OCI-LY7 (cell line): ENCODE measurements at regions not wholly inside any gene's neighbourhood (a gene's known extent, or its start where the extent isn't known, plus 50 kb on each side); places are given as distances from the start of the nearest gene placed in this dataset.

Experiments used
- BruUV-seq: library from RNA; stranded (reverse); fragments of 400-500 nt; replicated peaks from 2 replicates; lab custom pipeline; 2021; lab: Mats Ljungman, UMichigan
- CTCF ChIA-PET: fragments of 300-600 bp; sonication (Branson Sonifier 250); formaldehyde crosslinking; loops from one replicate; lab custom pipeline; 2022; ENCODE audit warnings: antibody characterized with exemption; ENCODE audit not compliant: unreplicated experiment; lab: Charles Lee
- POLR2A ChIA-PET: fragments of 300-600 bp; sonication (Branson Sonifier 250); formaldehyde crosslinking; loops from one replicate; lab custom pipeline; 2022; ENCODE audit warnings: antibody characterized with exemption; lab: Charles Lee
- DNase-seq: peaks from one replicate; pipeline ENCODE4 v3.0.0-alpha.2; 2015; ENCODE audit warnings: low spot score
- H2AFZ ChIP-seq: fragments of 200-600 bp; sonication (generic), shearing (Covaris generic); 2 replicates; pipeline ENCODE4 v1.6.1; 2014; ENCODE audit warnings: mild to moderate bottlenecking, antibody characterized with exemption, low read length, moderate library complexity
- H3K27ac ChIP-seq: fragments of 200-600 bp; sonication (generic); 2 replicates; pipeline ENCODE4 v1.5.1; 2014; ENCODE audit warnings: mixed run types, low read depth, mild to moderate bottlenecking, moderate library complexity, low read length, inconsistent platforms; ENCODE audit not compliant: poor library complexity, severe bottlenecking
- H3K36me3 ChIP-seq: fragments of 200-600 bp; sonication (generic); 2 replicates; pipeline ENCODE4 v1.6.1; 2014; ENCODE audit warnings: mild to moderate bottlenecking, antibody characterized with exemption, low read length, moderate library complexity, mixed read lengths; ENCODE audit not compliant: insufficient read depth
- H3K4me1 ChIP-seq: fragments of 200-600 bp; sonication (generic); 2 replicates; pipeline ENCODE4 v1.5.1; 2014; ENCODE audit warnings: mild to moderate bottlenecking, low read length; ENCODE audit not compliant: insufficient read depth, poor library complexity, severe bottlenecking
- H3K4me2 ChIP-seq: fragments of 200-600 bp; sonication (generic); 2 replicates; pipeline ENCODE4 v1.6.1; 2014; ENCODE audit warnings: mild to moderate bottlenecking, low read length
- H3K4me3 ChIP-seq: fragments of 200-600 bp; sonication (generic); 2 replicates; pipeline ENCODE4 v1.5.1; 2014; ENCODE audit warnings: mild to moderate bottlenecking, low read depth, low read length; ENCODE audit not compliant: poor library complexity, severe bottlenecking
- H3K79me2 ChIP-seq: fragments of 200-600 bp; sonication (generic); 2 replicates; pipeline ENCODE4 v1.6.1; 2016; ENCODE audit warnings: low read depth, mild to moderate bottlenecking, low read length, moderate library complexity, mixed read lengths; ENCODE audit not compliant: insufficient read depth
- H3K9me2 ChIP-seq: fragments of 200-600 bp; sonication (generic); 2 replicates; pipeline ENCODE4 v1.6.1; 2016; ENCODE audit warnings: mild to moderate bottlenecking, low read length, mixed read lengths; ENCODE audit not compliant: insufficient read depth
- H3K9me3 ChIP-seq: fragments of 200-600 bp; sonication (generic); 2 replicates; pipeline ENCODE4 v1.6.1; 2014; ENCODE audit warnings: mild to moderate bottlenecking, mixed run types, low read length, mixed read lengths
- H4K20me1 ChIP-seq: fragments of 200-600 bp; sonication (generic); 2 replicates; pipeline ENCODE4 v1.6.1; 2014; ENCODE audit warnings: mild to moderate bottlenecking, antibody characterized with exemption, low read length, moderate library complexity, mixed read lengths; ENCODE audit not compliant: insufficient read depth
- EZH2phosphoT487 ChIP-seq: fragments of 200-600 bp; sonication (generic); IDR thresholded peaks from 2 replicates; pipeline ENCODE4 v1.6.1; 2018; ENCODE audit warnings: low read depth, borderline replicate concordance, mild to moderate bottlenecking, mixed run types, antibody characterized with exemption, low read length, moderate library complexity, mixed read lengths
- intact Hi-C: fragments of 100-400 bp; cut with micrococcal nuclease; formaldehyde crosslinking; loops from one replicate; pipeline ENCODE4 v1.10.0; 2022; ENCODE audit not compliant: unreplicated experiment
- TF ChIP-seq, protein P1 (sequence below): fragments of 200-600 bp; sonication (generic); conservative IDR thresholded peaks from 2 replicates; pipeline ENCODE4 v1.5.1; 2014; ENCODE audit warnings: mild to moderate bottlenecking, antibody characterized with exemption, low read length, moderate library complexity, mixed read lengths

DNA sequence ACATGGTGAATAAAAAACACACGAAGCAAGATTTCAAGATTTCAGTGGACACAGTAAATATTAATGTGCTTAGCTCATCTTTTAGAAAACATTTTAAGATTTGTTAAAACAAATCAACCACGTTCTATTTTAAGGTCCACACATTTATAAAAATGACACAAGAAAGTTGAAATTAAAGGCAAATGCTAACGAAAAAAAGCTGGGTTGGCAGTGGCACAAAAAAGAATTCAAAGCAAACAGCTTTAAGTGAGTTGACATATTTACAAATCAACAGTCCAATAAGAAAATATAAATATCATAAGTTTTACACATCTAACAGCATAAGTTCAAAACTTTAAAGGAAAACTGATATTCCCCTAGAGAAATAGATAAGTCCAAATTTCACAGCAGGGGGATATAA, 430.4 kb upstream of the CCDC54 start:
- ChIA-PET POLR2A (interaction anchor here (0.6 to 0.8 kb wide), 2 partner anchors 42 to 1431 kb away, joined by 3 read pairs; no protein-coding TSS in a partner anchor), CTCF (no interaction called here)
- Histone ChIP-seq H3K36me3 (no peaks in the 10 kb centered on the region), H2AFZ (no peak overlapping the region), H3K4me3 (no peak overlapping the region), H3K4me1 (no peaks in the 10 kb centered on the region), H3K4me2 (no peak overlapping the region), H4K20me1 (no peaks in the 10 kb centered on the region), H3K9me2 (no peaks in the 10 kb centered on the region), H3K9me3 (no peaks in the 10 kb centered on the region), H3K27ac (no peak overlapping the region), H3K79me2 (no peaks in the 10 kb centered on the region)
- TF ChIP-seq, protein P1, sequence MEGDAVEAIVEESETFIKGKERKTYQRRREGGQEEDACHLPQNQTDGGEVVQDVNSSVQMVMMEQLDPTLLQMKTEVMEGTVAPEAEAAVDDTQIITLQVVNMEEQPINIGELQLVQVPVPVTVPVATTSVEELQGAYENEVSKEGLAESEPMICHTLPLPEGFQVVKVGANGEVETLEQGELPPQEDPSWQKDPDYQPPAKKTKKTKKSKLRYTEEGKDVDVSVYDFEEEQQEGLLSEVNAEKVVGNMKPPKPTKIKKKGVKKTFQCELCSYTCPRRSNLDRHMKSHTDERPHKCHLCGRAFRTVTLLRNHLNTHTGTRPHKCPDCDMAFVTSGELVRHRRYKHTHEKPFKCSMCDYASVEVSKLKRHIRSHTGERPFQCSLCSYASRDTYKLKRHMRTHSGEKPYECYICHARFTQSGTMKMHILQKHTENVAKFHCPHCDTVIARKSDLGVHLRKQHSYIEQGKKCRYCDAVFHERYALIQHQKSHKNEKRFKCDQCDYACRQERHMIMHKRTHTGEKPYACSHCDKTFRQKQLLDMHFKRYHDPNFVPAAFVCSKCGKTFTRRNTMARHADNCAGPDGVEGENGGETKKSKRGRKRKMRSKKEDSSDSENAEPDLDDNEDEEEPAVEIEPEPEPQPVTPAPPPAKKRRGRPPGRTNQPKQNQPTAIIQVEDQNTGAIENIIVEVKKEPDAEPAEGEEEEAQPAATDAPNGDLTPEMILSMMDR: no peak
- no peak for TF ChIP-seq EZH2phosphoT487
- no peak for DNase-seq
- intact Hi-C loops: no loop called here
- BruUV-seq: no TSS peak

DNA sequence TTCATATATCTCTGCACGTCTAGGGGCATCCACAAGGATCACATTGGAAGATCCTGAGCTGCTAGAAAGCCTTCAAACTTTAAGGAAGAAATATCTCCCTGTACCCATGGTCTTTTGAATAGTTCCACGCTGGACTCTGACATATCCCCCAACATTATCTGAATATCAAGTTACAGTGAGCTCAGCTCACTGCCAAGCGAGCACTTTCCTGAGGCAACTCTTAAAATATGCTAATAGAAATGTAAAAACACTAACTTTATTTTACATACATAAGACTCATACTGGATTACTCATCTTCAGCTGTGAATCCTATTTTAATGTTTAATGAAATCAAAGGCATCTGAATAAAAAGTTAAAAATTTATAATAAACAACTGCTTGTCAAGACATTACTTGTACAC, 420.2 kb upstream of the CCDC54 start:
- Histone ChIP-seq H3K4me1 (no peaks in the 10 kb centered on the region), H3K4me3 (no peak overlapping the region), H4K20me1 (no peaks in the 10 kb centered on the region), H3K27ac (no peak overlapping the region), H3K36me3 (no peaks in the 10 kb centered on the region), H3K79me2 (no peaks in the 10 kb centered on the region), H3K4me2 (no peak overlapping the region), H3K9me3 (no peaks in the 10 kb centered on the region), H3K9me2 (no peaks in the 10 kb centered on the region), H2AFZ (no peak overlapping the region)
- DNase-seq: no peak
- no peak for TF ChIP-seq EZH2phosphoT487
- TF ChIP-seq, protein P1: no peak
- ChIA-PET POLR2A (interaction anchor here (0.7 to 1.0 kb wide), 2 partner anchors 150 to 1208 kb away, joined by 3 read pairs; no protein-coding TSS in a partner anchor), CTCF (no interaction called here)
- BruUV-seq: no TSS peak
- intact Hi-C loops: no loop called here

DNA sequence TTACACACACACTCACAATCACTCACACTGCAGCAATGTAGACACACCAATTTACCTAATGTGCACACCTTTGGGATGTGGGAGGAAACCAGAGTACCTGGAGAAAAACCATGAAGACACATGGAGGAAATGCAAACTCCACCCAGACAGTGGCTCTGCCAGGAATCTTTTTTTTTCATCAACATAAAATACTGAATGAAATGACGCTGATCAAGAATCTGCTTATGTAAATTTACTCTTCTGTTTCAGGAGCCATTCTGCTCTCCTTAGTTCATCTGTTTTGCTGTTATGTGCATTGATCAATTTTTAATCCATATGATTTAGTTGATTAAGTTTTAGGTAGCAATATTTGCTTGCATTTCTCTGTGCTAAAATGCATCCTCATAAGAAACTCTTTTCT, 414.2 kb upstream of the CCDC54 start:
- BruUV-seq: no TSS peak
- intact Hi-C loops: no loop called here

More for the DNA sequence above, 414.2 kb upstream of the CCDC54 start:
- CTCF ChIA-PET: no interaction called here
- no peaks in the 10 kb centered on the region for H3K36me3 ChIP-seq
- no peaks in the 10 kb centered on the region for H4K20me1 ChIP-seq
- no peaks in the 10 kb centered on the region for H3K4me1 ChIP-seq
- TF ChIP-seq, protein P1: no peak
- TF ChIP-seq EZH2phosphoT487: no peak
- H3K4me2 ChIP-seq: no peak overlapping the region
- no peaks in the 10 kb centered on the region for H3K79me2 ChIP-seq
- POLR2A ChIA-PET: interaction anchor here (0.7 kb wide), 1 partner anchor 161 kb away, joined by 3 read pairs; no protein-coding TSS in a partner anchor
- H3K9me2 ChIP-seq: no peaks in the 10 kb centered on the region
- no peak overlapping the region for H2AFZ ChIP-seq
- no peak overlapping the region for H3K27ac ChIP-seq
- H3K4me3 ChIP-seq: no peak overlapping the region
- DNase-seq: no peak
- H3K9me3 ChIP-seq: no peaks in the 10 kb centered on the region
